ENCODE measurements at regions not wholly inside any gene's neighbourhood (a gene's known extent, or its start where the extent isn't known, plus 50 kb on each side); places are given as distances from the start of the nearest gene placed in this dataset.
"Not testable (repeated sequence)": the region's sequence is repeated elsewhere in the genome, so short reads cannot be mapped to it uniquely, and the experiment has no call there.

DNA sequence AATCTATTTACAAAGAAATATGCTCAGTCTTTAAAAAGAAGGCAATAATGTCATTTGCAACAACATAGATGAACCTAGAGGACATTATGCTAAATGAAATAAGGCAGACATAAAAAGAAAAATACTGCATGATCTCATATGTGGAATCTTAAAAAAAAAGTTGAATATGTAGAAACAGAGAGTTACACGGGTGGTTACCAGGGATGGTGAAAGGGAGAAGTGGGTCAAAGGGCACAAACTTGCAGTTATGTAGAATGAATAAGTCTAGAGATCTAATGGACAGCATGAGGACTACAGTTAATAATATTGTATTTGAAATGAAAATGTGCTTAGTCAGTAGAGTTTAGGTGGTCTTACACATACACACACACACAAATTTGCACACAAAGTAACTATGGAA lies 88.2 kb upstream of the CCDC71L start:
- no peak for DNase-seq (ENCODE audit: low spot score)

DNA sequence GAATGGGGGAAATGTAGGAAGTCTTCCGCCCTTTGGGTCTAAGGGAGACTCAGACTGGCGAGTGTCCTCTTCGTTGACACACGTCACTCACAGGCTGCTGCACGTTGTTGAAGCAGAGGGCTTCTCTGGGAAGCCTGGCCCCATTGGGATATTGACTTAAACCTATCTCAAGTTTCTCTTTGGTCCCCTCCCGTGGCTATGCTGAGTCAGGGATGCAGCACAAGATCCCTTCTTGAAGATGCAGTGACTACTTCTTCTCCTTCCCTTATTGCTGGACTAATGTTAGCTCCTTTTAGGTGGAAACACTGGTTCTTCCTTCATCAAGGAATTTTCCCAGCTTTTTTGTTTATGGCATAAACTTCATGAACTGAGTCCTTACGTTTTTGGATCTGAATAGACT lies 89.8 kb upstream of the CCDC71L start:
- DNase-seq (ENCODE audit: low spot score): no peak

DNA sequence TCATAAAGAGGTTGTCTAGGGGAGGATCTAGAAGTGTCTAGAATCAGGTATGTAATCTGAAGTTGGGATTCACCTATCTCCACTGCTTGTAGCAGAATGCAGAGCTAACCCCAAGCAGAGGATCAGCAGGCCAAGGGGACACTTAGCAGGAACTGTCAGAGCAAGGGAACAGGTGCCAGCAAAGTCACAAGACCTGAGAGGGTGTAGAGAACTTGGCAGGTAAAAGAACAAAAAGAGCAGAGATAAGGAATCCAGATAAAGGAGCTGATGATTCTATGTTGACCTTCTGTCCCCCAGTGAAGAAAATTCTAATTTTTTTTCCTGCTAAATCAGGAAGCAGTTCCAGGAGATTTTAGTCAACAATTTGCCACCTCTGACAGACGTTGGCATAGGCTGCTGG lies 91.4 kb upstream of the CCDC71L start:
- DNase-seq (ENCODE audit: low spot score): no peak

DNA sequence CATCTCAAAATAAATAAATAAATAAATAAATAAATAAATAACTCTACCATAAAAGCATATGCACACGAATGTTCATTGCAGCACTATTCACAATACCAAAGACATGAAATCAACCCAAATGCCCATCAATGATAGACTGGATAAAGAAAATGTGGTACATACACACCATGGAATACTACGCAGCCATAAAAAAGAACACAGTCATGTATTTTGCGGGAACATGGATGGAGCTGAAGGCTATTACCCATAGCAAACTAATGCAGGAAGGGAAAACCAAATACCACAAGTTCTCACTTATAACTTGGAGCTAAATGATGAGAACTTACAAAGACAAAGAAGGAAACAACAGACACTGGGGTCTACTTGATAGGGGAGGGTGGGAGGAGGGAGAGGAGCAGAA lies 94.1 kb upstream of the CCDC71L start:
- not testable (repeated sequence) for DNase-seq (ENCODE audit: low spot score)

DNA sequence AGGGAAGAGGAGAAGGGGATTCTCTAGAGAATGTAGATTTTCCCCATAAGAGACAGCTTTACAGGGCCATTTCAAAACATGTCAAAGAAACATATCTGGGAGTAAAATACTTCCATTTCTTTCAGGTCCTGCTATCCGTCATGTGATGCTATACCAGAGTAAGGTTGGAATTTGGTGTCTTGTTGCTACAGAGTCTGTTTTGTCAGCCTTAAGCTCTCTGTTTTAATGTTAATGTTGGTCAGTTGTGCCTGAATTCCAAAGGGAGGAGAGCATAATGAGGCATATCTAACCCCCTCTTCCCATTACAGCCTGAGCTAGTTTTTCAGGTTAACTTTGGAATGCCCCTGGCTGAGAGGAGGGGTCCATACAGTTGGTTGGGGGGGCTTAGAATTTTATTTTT lies 94.7 kb upstream of the CCDC71L start:
- DNase-seq (ENCODE audit: low spot score): no peak

DNA sequence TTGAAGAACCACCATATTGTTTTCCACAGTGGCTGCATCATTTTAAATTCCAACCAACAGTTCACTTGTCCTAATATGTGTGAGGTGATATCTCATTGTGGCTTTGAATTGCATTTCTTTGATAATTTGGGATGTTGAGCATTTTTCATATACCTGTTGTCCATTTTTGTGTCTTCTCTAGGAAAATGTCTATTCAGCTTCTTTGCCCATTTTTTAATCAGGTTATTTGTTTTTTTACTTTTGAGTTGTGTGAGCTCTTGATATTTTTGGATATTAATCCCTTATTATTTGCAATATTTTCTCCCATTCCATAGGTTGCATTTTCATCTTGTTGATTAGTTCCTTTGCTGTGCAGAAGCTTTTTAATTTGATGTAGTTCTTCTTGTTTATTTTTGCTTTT lies 95.1 kb upstream of the CCDC71L start:
- no peak for DNase-seq (ENCODE audit: low spot score)

DNA sequence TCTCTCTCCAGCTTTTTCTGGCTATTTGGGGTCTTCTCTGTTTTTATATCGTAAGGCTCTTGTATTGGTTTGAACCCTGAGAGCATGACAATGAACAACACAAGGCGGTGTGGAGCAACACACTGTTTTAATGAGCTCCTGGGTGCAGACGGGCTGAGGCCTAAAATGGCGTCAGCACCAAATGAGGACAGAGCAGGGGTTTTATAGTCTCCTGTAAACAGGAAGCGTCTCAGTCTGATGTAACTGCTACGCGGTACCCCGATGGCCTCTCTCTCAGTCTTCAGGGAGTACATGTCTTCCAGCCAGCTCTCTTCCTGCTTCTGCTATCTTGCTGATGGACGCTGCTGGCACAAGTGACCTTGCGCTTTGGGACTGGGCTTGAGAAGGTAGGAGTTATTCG lies 95.9 kb upstream of the CCDC71L start:
- DNase-seq (ENCODE audit: low spot score): no peak

DNA sequence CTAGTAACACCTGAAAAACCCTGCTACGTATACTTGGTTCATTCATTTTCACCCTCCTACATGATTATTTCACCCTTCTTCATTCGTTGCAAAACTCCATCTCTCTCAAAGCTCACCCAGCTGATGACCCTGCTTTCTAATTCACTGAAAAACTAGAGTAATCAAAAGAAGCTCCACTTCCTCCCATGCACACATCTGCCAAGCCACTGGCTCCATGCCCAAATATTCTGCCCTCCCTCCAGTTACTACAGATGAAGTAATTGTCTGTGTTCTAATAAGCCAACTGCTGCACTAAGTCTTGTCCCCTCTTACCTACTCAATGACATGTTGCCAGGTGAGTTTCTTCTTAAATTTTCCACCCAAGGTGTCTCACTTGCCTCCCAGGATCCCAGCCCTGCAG lies 96.9 kb upstream of the CCDC71L start:
- DNase-seq (ENCODE audit: low spot score): no peak

DNA sequence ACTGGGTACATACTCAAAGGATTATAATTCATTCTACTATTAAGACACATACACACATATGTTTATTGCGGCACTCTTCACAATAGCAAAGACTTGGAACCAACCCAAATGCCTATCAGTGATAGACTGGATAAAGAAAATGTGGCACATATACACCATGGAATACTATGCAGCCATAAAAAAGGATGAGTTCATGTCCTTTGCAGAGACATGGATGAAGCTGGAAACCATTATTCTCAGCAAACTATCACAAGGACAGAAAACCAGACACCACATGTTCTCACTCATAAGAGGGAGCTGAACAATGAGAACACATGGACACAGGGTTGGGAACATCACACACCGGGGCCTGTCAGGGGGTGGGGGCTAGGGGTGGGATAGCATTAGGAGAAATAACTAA lies 101.9 kb upstream of the CCDC71L start:
- DNase-seq (ENCODE audit: low spot score): not testable (repeated sequence)

DNA sequence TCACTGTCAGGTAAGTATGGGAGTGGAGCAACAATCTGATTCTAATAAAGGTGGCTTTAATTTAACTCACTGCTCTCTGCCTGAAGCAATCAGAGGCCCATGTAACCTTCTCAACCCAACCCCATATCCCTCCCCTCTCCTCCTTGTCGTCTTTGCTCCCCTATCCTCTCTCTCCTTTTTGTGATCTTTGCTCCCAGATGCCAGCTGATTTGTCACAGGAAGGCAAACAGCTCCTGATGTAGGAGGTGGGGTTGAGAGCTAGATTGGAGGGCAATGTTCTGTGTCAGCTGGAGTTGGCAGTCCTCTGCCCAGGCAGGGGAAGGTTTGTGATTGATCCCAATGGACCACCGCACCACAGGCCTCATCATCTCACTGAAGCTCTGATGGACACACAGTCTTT lies 101.4 kb upstream of the PIK3CG start:
- DNase-seq (ENCODE audit: low spot score): no peak

DNA sequence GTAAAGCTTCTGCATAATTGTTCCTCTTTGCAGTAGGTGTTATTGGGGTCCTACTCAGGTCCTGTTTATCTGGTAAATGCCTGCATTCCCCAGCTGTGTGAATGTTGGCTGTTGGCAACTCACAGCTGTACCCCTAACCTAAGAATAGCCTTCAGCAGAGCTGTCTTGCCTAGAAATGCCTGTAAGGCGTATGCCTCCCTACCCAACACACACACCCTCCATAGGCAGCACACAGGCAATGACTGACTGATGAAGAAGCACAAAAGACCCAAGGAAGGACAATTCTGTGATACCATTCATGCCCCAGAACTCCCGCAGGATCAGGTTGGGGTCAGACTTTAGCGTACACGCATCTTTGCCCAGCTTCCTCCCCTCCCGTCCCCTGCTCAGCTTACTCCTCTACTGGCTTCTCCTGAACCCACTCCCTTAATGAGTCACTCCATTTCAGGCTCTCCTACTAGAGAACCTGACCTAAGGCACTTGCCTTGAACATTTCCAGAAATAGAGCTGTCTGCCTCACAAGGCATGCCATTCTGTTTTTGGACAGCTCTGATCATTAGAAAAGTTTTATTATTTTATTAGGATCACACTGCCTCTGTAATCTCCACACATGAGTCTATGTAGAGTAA lies 99.2 kb upstream of the PIK3CG start:
- no peak for DNase-seq (ENCODE audit: low spot score)

DNA sequence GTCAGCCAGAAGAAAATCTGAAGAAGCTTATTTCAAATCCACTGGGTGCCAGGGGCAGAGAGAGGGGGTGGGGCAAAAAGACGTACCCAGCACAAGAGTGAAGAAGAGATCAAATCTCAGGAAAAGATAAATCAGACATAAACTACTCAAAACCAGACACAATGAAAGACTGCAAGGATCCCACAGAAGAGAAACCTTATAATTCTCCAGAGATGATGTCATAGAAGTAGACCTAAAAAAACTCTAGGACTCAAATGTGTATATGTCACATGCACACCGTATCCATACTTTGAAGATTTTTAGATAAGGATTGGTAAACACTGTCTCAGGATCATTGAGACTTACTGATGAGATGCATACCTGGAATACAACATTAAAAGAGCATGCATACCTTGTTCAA lies 98.5 kb upstream of the PIK3CG start:
- DNase-seq (ENCODE audit: low spot score): no peak

DNA sequence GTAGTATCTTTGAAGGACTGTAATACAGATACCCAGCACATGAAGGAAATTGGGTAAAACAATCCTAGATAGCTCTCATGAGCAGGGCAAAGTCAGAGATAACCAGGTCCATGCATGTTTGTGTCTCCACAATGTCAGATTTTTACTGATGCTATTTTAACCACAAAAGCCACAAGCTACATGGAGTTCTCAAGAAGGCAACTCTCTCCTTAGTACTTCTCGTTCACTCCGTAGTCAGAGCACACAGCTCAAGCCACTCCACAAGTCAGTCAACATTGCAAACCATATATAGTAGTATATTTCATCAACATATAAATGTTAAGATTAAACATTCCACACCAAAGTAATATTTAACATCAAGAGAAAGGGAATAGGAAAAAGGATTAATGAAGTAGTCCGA lies 98.0 kb upstream of the PIK3CG start:
- no peak for DNase-seq (ENCODE audit: low spot score)

DNA sequence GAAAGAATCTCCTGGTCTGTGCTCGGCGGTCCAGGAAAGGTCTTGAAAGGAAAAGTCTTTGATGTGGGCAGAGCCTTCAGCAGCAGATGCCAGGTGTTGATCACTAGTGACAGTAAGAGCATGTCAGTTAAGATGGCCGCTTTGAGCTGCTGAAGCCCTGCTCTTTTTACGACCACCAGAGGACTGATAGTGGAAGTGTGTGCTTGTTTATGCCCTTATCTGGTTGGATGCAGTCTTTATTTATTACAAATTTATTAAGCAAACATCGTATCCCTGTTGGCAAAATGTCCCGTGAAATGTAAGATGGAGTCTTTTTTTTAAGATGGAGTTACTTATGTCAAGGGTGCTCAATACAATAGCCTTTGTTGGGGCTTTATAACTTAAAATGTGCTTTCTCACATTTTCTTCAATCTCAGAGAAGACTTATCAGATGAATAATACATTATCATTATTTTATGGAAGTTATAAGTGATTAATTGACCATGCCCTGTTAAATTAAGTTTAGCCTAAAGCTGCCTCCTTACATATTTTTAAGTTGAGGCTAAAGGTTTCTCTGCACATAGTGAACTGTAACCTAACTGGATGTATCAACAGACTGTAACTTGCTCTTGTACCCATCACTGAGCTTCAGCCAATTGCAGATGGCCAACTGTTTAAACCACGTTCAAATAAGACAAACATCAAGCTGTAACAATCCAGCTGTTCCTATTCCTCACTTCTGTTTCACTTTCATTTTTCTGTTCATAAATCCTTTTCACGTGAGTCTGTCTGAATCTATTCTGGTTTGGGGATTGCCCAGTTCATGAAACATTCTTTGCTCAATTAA lies 97.4 kb upstream of the PIK3CG start:
- no peak for DNase-seq (ENCODE audit: low spot score)

DNA sequence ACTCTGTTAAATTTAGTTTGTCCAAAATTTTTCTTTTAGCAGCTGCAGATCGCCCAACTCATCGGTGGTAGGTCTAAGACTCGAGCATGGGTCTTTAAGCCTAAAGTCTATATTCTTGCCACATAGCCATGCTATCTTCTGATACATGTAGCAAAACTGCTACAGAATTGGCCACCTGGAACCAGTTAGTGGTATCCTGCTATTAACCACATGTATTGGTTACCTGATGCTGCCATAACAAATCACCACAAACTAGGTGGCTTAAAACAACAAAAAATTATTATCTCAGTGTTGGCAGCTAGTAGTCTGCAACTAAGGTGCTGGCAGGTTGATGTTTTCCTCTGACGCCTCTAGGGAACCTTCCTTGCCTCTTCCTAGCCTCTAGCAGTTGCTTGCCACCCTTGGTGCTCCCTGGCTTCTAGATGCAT lies 96.7 kb upstream of the PIK3CG start:
- no peak for DNase-seq (ENCODE audit: low spot score)

DNA sequence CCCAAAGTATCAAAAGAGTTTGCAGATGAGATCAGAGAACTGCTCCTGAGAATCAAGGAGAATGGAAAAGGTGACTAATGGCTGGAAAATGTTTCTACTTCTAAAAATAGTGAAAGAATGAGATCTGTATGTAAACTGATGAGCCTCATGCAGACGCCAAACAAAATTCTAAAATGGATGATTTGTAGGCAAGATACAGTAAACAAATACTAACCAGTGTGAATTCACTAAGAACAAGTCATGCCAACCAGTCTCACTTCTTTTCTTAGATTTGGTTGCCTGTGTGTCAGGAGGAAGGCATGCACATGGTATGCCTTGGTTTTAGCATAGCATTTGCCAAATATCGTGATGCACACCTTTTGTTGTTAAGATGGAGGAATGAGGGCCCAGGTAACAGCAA lies 94.9 kb upstream of the PIK3CG start:
- DNase-seq (ENCODE audit: low spot score): peak; percentile 83

DNA sequence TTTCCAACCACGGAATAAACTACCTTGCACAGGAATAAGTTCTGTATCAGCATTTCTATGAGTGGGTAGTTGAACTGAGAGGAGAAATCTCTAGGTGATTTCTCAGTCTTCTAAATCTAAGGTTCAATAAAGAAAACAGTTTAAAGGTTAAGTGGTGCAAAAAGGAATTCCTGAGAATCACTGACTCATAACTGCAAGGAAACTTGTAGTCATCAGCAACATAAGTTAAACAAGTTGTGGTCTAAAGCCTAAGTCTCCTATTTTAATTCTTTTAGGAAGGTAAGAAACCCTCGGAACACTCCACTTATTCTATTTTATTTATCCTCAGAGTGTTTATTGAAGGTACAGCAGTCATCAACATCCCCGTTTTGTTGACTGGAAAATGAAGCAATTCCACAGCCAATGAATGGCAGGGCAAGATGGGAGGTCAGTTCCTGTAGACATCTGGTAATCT lies 92.4 kb upstream of the PIK3CG start:
- DNase-seq (ENCODE audit: low spot score): peak; percentile 48

DNA sequence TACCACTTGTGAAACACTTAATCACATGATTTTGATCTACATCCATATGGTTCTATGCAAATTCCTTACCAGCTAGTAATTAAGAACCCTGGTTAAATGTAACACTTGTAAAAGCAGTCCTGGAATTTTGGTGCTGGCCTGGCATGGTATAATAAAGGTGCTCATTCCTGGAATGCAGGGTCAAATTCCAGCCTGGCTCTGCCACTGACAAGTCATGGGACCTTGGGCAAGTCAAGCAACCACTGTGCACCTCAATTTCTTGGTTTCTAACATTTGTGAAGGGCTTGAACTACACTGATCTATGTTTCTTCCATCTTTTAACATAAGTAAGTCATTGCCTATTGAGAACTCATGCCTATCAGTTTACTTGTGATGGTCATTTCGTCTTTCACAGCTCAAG lies 91.9 kb upstream of the PIK3CG start:
- no peak for DNase-seq (ENCODE audit: low spot score)

DNA sequence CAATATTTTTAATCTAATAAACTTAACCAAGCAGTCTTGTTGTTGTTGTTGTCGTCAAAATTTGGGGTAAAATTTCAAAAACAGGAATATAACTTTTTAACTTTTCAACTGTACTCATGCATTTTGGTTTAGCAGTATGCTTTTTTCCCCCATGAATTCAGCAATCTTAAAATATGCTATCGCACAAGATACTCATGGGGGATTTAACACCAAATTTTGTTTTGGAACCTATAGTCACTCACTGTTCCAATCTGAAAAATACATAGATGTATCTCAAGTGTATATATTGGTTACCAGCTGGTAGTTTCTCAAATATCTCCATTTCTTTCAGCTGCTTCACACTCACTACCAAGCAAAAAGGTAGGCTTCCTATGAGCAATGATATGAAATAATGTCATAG lies 91.4 kb upstream of the PIK3CG start:
- no peak for DNase-seq (ENCODE audit: low spot score)

DNA sequence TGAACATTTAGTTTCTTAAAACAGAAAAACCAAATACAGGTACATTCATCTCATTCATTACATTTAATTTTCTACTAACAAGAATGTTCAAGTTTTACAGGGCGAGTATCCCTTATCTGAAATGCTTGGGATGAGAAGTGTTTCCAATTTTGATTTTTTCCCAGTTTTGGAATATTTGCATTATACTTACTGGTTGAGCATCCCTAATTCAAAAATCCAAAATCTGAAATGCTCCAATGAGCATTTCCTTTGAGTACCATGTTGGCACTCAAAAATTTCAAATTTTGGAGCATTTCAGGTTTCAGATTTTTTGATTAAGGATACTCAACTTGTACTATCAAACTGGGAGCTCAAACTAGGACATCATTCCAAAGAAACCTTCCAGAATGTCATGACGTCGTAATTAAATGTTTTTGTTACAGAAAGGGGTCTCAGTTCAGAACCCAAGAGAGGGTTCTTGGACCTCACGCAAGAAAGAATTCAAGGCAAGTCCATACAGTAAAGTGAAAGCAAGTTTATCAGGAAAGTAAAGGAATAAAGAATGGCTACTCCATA lies 90.8 kb upstream of the PIK3CG start:
- no peak for DNase-seq (ENCODE audit: low spot score)

DNA sequence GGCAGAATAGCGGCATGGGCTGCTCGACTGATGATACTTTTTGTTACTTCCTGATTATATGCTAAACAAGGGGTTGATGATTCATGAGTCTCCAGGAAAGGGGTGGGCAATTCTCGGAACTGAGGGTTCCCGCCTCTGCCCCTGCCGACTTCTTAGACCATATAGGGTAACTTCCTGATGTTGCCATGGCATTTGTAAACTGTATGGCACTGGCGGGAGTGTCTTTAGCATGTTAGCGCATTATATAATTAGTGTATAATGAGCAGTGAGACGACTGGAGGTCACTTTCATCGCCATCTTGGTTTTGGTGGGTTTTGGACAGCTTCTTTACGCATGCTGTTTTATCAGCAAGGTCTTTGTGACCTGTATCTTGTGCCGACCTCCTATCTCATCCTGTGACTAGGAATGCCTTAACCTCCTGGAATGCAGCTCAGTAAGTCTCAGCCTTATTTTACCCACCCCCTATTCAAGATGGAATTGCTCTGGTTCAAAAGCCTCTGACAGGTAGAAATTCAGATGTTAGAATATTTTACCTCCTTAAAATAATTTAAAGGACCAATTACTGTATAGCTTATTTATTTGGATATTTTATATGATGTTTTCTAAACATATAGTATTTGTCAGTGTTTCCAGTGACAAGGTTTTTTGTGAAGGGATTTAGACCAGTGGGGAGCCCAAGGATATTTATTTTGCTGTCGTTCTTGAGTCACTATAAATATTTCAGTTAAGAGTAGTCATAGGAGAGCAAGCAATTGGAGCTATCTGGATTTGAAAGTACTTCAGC lies 90.1 kb upstream of the PIK3CG start:
- peak; percentile 18 for DNase-seq (ENCODE audit: low spot score)

DNA sequence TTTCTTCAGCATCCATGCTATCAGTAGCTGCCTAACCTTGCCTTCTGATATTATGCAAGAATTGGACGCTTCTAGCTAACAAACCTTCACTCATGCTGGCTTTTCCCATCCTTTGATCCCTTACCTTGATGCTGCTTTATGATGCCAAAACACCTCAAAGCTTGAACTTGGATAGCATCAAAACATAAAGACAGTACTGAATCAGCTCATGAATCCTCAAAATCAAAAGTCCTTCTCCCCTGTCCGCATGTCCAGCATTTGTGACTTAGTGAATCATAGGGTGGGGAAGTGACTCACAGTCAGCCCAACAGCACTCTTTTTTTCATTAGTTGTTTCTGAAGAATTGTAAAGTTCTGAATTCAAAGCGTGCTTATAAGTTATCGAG lies 89.5 kb upstream of the PIK3CG start:
- peak; percentile 79 for DNase-seq (ENCODE audit: low spot score)
